ENCODE measurements at regions not wholly inside any gene's neighbourhood (a gene's known extent, or its start where the extent isn't known, plus 50 kb on each side); places are given as distances from the start of the nearest gene placed in this dataset.

GRCh38 chr2:164141271-164141670 lies 405.5 kb upstream of the FIGN start:
- H3K4me2 ChIP-seq (ENCODE audit: low read depth, low read length), result no peak overlapping the region
- no peak overlapping the region for H2BK15ac ChIP-seq (ENCODE audit: low read depth, low read length)
- ATAC-seq (ENCODE audit: low read depth) (no peak), DNase-seq (no peak)
- H3K14ac ChIP-seq (replicated peaks; ENCODE audit: low read depth, low read length), result no peak overlapping the region
- TF ChIP-seq POLR2A (IDR thresholded peaks at IDR 0.05; ENCODE audit: low read depth, low read length), result no peak
- no peak for TF ChIP-seq NFE2L2 (IDR thresholded peaks at IDR 0.05; ENCODE audit: low read depth, low read length)
- TF ChIP-seq RAD21 (IDR thresholded peaks at IDR 0.05; ENCODE audit: low read length), result no peak
- no peak for TF ChIP-seq CHD1 (IDR thresholded peaks at IDR 0.05; ENCODE audit: low read depth, low read length)
- TF ChIP-seq RCOR1 (IDR thresholded peaks at IDR 0.05; ENCODE audit: insufficient replicate concordance, low read length), result no peak
- no peak for TF ChIP-seq CTCF (conservative IDR thresholded peaks at IDR 0.05; ENCODE audit: low read depth, low read length)
- TF ChIP-seq CEBPB (IDR thresholded peaks at IDR 0.05; ENCODE audit: low read depth, low read length), result no peak
- TF ChIP-seq RFX5 (IDR thresholded peaks at IDR 0.05; ENCODE audit: low read depth, low read length), result no peak
- H4K8ac ChIP-seq (ENCODE audit: low read depth in 2 of 2, low read length in 2 of 2), result no peak overlapping the region
- no peak overlapping the region for H3K4me3 ChIP-seq (ENCODE audit: insufficient read depth, low read depth, low read length)
- H4K91ac ChIP-seq (ENCODE audit: insufficient read depth, low read depth, low read length), result no peak overlapping the region
- H2BK20ac ChIP-seq (ENCODE audit: low read depth, low read length), result no peak overlapping the region
- no peaks in the 10 kb centered on the region for H3K4me1 ChIP-seq (ENCODE audit: control insufficient read depth, insufficient read depth, low read length)
- no peak overlapping the region for H3K9ac ChIP-seq (ENCODE audit: low read depth, low read length)
- H3K56ac ChIP-seq (ENCODE audit: extremely low read depth, insufficient read depth, low read length), result no peak overlapping the region
- no peak overlapping the region for H2AK5ac ChIP-seq (ENCODE audit: low read depth, low read length)
- no peak overlapping the region for H3K23ac ChIP-seq (ENCODE audit: low read depth, low read length)
- no peaks in the 10 kb centered on the region for H3K36me3 ChIP-seq (ENCODE audit: control insufficient read depth, insufficient read depth, low read length)
- H4K5ac ChIP-seq (ENCODE audit: low read depth, low read length), result no peak overlapping the region
- no peaks in the 10 kb centered on the region for H3K79me1 ChIP-seq (ENCODE audit: low read depth in 1 of 2, low read length in 2 of 2)
- no peaks in the 10 kb centered on the region; the same call in 1 of the 2 replicates for H3K9me3 ChIP-seq (ENCODE audit: control insufficient read depth, insufficient read depth, low read length)
- no peak overlapping the region for H2BK120ac ChIP-seq (ENCODE audit: low read depth, low read length)
- no CpG with 5 or more reads among the region's 1 CpG for WGBS, 2 experiments (ENCODE audit: extremely low coverage in 2 of 2, insufficient read length in 1 of 2)
- no peak overlapping the region for H3K4ac ChIP-seq (ENCODE audit: low read depth, low read length)
- dilution Hi-C loops (cut with HindIII; ENCODE audit: low sequenced_read_pairs, unreplicated experiment) (no loop called here), in situ Hi-C loops (cut with MboI; ENCODE audit: low sequenced_read_pairs) (no loop called here), intact Hi-C loops (cut with micrococcal nuclease) (no loop called here)
- BruUV-seq (replicated peaks), result no TSS peak
- H2BK5ac ChIP-seq (ENCODE audit: low read depth, low read length, poor library complexity, severe bottlenecking), result no peak overlapping the region
- no peak overlapping the region for H3K27ac ChIP-seq (ENCODE audit: insufficient read depth, low read length)
- ChIA-PET POLR2A (ENCODE audit: unreplicated experiment) (no interaction called here), CTCF (no interaction called here)
- H3K9me1 ChIP-seq (ENCODE audit: insufficient read depth, low read length), result no peaks in the 10 kb centered on the region
- H3K18ac ChIP-seq (ENCODE audit: low read depth, low read length), result no peak overlapping the region
- H4K20me1 ChIP-seq (ENCODE audit: insufficient read depth, low read length), result no peaks in the 10 kb centered on the region
- no peak overlapping the region for H2AK9ac ChIP-seq (replicated peaks; ENCODE audit: low read depth, low read length, poor library complexity)
- H3K27me3 ChIP-seq (ENCODE audit: control insufficient read depth, insufficient read depth, low read length), result no peaks in the 10 kb centered on the region
- no peak overlapping the region for H2AFZ ChIP-seq (replicated peaks; ENCODE audit: low read length, poor library complexity)

Data from IMR-90 (cell line).